ENCODE measurements at regions not wholly inside any gene's neighbourhood (a gene's known extent, or its start where the extent isn't known, plus 50 kb on each side); places are given as distances from the start of the nearest gene placed in this dataset.

DNA sequence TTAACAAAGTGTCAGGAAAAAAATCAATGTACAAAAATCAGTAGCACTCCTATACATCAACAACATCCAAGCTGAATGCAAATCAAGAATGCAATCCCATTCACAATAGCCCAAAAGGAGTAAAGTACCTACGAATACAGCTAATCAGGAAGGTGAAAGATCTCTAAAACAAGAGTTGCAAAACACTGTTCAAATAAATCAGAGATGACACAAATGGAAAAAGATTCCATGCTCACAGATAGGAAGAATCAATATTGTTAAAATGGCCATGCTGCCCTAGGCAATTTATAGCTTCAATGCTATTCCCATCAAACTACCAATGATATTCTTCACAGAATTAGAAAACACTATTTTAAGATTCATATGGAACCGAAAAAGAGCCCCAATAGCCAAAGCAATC lies 223.7 kb upstream of the CD96 start:
- no peak for DNase-seq (ENCODE audit: low read depth)
- no peak overlapping the region for H3K4me3 ChIP-seq (ENCODE audit: low read depth, low read length)
- TF ChIP-seq, protein P1, sequence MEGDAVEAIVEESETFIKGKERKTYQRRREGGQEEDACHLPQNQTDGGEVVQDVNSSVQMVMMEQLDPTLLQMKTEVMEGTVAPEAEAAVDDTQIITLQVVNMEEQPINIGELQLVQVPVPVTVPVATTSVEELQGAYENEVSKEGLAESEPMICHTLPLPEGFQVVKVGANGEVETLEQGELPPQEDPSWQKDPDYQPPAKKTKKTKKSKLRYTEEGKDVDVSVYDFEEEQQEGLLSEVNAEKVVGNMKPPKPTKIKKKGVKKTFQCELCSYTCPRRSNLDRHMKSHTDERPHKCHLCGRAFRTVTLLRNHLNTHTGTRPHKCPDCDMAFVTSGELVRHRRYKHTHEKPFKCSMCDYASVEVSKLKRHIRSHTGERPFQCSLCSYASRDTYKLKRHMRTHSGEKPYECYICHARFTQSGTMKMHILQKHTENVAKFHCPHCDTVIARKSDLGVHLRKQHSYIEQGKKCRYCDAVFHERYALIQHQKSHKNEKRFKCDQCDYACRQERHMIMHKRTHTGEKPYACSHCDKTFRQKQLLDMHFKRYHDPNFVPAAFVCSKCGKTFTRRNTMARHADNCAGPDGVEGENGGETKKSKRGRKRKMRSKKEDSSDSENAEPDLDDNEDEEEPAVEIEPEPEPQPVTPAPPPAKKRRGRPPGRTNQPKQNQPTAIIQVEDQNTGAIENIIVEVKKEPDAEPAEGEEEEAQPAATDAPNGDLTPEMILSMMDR (IDR thresholded peaks at IDR 0.05; ENCODE audit: insufficient read depth, low read depth, low read length), result no peak

DNA sequence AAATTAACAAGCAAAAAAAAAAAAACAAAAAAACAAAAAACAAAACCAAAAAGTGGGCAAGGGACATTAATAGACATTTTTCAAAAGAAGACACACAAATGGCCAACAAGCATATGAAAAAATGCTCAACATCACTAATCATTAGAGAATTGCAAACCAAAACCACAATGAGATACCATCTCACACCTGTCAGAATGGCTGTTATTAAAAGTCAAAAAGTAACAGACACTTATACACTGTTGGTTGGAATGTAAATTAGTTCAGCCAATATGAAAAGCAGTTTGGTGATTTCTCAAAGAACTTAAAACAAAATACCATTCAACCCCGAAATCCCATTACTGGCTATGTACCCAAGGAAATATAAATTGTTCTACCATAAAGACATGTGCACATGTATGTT lies 222.4 kb upstream of the CD96 start:
- H3K4me3 ChIP-seq (ENCODE audit: low read depth, low read length), result no peak overlapping the region
- TF ChIP-seq, protein P1 (IDR thresholded peaks at IDR 0.05; ENCODE audit: insufficient read depth, low read depth, low read length), result no peak
- DNase-seq (ENCODE audit: low read depth), result no peak

DNA sequence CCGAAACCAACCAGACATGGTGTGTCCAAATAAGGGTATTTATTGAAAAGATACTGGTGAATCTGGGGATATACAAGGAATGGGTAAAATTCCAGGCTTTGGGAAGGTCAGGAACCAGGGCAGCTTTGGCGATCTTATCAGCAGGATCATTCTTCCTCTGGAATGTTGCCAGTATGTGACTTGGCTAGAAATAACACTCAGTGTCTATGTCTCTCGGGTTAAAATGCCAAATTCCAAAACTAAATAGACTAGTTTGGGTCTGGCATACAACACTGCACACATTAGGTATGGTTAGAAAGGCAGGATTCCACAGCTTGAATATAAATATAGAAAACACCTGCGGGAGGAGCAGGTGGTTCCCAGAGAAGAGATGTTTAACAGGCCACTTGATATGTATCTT lies 220.2 kb upstream of the CD96 start:
- TF ChIP-seq, protein P1 (IDR thresholded peaks at IDR 0.05; ENCODE audit: insufficient read depth, low read depth, low read length), result no peak
- H3K4me3 ChIP-seq (ENCODE audit: low read depth, low read length), result no peak overlapping the region
- no peak for DNase-seq (ENCODE audit: low read depth)

DNA sequence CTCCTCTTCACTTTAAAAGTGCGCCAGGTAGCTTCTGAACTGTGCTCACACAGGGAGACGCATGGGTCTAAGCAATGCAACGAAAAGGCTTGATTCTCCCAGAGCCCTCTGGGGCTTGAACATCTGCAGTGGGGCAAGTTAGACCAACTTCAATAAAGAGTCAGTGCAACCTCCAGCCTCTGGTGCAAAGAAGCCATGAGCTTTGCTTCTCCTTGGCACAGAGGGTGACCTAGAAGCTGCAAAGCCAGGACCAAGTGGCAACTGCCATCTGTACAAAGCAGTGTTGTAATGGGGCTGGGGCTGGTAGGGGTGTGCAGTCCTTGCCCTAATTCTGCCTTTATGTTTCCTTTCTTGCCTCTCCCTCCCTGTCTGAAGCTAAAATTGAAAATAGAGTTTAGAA lies 219.0 kb upstream of the CD96 start:
- TF ChIP-seq, protein P1 (IDR thresholded peaks at IDR 0.05; ENCODE audit: insufficient read depth, low read depth, low read length), result no peak
- no peak overlapping the region for H3K4me3 ChIP-seq (ENCODE audit: low read depth, low read length)
- DNase-seq (ENCODE audit: low read depth), result no peak

DNA sequence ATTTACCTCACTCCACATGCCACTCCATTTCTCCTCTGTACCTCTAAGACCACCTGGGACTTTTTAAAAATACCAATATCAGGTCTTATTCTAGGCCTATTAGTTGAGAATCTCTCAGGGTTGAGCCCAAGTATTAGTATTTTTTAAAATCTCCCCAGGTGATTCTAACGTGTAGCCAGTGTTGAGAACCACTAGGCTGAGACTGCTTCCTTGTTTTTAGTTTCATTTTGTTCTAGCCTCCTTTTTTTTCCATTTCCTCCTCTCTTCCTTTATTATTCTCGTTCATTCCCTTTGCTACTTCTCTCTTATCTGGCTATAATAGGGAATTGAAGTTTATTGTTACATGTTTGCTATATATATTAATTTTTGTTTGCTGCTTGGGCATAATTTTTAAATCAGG lies 217.8 kb upstream of the CD96 start:
- H3K4me3 ChIP-seq (ENCODE audit: low read depth, low read length), result no peak overlapping the region
- DNase-seq (ENCODE audit: low read depth), result no peak
- TF ChIP-seq, protein P1 (IDR thresholded peaks at IDR 0.05; ENCODE audit: insufficient read depth, low read depth, low read length), result no peak

DNA sequence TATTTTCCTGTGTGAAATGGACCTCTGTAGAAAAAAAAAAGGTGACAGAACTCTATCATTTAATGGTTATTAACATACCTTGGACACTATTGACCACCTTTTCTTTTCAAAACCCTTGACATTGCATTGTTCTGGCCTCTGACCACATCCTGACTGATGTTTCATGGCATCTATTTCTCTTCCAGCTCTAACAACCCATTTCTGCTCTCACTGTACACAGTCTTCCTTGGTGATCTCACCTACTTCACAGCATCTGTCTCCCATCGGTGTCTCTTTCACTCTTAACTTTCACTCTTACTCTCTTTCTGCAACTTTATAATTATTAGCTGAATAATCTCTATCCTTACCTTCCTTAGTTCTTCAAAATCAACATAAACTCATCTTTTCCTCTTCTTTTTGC lies 217.4 kb upstream of the CD96 start:
- no peak for DNase-seq (ENCODE audit: low read depth)
- H3K4me3 ChIP-seq (ENCODE audit: low read depth, low read length), result no peak overlapping the region
- TF ChIP-seq, protein P1 (IDR thresholded peaks at IDR 0.05; ENCODE audit: insufficient read depth, low read depth, low read length), result no peak

DNA sequence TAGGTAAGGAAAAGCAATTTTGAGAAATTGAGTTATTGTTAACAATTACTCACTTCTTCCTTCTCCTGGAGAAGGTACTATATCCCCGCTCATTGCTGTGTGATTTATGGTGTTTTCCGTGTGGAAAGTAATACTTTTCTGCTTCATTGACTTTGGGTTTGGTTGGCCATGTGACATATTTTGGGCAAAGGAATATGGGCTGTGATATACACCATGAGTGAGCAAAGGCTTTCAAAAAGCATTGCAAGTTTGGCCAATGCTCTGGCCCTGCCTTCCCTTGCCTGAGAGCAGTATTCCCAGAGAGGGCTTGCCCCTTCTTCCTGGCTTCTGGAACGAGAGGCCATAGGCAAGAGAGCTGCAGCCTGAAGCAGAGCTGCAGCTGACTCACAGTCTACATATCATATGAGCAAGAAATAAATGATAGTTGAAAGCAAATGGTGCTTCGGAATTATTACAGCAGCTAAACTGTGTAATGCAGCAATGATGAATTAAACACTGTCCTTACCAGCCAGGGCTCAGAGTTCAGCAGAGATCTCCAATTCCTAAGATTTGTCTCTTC lies 216.8 kb upstream of the CD96 start:
- DNase-seq (ENCODE audit: low read depth), result no peak
- TF ChIP-seq, protein P1 (IDR thresholded peaks at IDR 0.05; ENCODE audit: insufficient read depth, low read depth, low read length), result no peak
- H3K4me3 ChIP-seq (ENCODE audit: low read depth, low read length), result no peak overlapping the region
